22Rv1 (cell line): ENCODE measurements at regions not wholly inside any gene's neighbourhood (a gene's known extent, or its start where the extent isn't known, plus 50 kb on each side); places are given as distances from the start of the nearest gene placed in this dataset.

Experiments
- CTCF ChIP-seq: fragments of 450-650 bp; IDR thresholded peaks from 2 replicates; pipeline ENCODE4 v1.5.1; 2017; ENCODE audit warnings: mild to moderate bottlenecking
- ZFX ChIP-seq: fragments of 450-650 bp; IDR thresholded peaks from 2 replicates; pipeline ENCODE4 v1.6.1; 2017; ENCODE audit warnings: antibody characterized with exemption, borderline replicate concordance

DNA sequence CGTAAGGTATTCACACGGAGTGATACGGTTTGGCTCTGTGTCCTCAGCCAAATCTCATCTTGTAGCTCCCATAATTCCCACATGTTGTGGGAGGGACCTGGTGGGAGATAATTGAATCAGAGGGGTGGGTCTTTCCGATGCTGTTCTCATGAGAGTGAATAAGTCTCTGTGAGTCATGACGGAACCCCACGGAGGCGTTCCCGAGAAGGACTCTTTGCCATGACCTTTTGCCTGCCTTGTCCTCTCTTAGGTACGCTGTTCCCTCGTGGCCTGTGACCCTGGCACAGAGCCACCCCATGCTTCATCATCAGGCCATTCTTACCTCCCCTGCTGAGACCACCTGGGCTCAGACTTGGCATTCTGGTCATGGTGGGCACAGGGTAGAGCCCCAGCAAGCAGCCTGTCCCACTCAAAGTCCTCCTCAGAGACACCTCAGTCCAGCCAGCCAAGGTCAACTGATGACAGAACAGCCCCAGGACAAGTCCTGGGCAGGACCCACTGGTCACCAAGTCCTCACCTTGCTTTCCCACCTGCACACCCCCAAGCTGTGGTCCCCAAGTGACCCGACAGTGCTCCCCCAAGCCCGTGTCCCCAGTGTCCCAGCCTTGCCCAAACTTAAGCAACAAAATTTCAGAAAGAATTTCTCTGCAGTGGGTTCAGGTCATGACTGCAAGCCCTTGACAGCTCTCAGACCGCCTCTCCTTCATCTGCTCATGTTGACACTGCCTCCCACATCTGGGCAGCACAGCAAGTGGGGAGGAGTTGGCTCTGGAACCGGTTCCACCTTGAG lies 158.4 kb downstream of the ACTL8 start:
- TF ChIP-seq CTCF (no peak), ZFX (no peak)
